ENCODE measurements at regions not wholly inside any gene's neighbourhood (a gene's known extent, or its start where the extent isn't known, plus 50 kb on each side); places are given as distances from the start of the nearest gene placed in this dataset.
"Not testable (repeated sequence)": the region's sequence is repeated elsewhere in the genome, so short reads cannot be mapped to it uniquely, and the experiment has no call there.

DNA sequence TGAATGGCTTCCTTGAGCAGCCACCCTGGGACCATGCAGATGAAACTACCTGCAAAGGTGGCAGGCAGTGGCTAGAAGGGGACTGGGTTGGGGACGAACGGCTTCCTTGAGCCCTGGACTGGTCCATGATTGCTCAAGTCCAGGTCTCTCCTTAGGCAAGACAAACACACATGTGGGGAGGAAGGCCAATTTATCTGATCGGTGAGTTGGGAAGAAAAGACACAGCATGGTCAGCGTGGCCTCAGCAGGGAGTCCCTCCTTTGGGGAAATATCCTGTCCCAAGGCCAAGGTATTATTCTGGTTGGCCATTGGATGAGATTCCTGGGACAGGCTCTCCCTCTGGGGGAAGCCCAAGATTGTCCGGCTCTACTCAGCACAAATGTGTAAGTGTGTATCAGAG lies 116.3 kb upstream of the ERG start:
- no peak for DNase-seq

DNA sequence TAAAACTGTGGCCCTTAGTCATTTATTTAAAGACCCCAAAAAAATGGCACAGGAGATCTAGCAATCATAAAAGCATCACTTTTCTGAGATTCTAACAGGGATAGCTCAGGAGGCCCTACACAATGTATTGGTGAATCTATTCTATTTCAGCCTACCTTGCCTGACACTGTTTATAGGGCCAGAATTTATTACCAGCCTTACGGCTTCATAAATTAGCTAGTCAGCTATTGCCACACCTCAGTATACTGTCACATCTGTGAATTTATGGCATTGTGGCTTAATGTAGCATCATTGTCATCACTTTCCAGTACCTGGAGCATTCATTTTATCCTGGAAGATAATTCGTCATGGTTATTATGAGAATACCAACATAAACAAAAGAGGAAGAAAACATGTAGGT lies 121.2 kb upstream of the ERG start:
- DNase-seq: peak in 1 of 3 experiments; percentile 27

DNA sequence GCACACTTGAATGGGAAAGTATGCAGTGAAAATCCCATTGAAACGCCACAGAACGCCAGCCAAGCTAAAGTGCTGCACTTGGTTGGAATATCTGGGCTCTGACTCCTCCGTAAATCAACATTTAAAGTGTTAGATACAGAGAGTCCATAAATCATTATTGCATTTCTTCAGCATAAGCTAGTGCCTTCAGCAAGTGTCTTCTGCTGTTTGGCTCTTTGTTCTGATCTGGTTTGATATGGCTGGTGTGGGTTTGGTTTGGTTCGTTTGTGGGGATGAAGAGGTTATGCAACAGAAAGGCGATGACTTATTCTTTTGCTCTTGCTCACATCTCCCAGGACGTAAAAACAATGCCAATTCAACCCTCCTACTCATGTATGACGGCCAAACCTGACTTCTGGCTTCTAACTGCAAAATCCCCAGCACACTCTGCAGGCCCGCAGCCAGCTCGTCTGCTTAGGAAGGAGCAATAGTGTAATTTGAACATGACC lies 121.8 kb upstream of the ERG start:
- DNase-seq: no peak

DNA sequence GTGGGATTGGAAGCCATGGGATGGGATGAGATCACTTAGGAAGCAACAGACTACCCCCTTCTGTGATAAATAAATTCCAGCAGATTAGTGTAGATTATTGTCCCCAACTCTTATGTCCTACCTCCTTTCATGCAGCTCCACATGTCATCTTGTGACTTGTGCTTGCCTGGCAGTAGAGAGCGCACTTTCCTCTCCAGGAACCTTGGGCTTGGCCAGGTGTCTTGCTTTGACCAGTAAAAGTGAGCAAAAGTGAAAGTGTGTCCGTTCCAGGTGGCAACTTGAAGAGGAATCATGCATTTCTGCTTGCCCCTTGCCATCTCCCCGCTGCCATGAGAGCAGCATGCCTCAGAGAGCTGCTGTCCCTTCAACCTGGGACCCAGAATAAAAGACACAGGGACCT lies 122.9 kb upstream of the ERG start:
- no peak for DNase-seq

- no peak for DNase-seq
Measured at GRCh38 chr21:38622081-38622826, 124.0 kb upstream of the ERG start.

DNA sequence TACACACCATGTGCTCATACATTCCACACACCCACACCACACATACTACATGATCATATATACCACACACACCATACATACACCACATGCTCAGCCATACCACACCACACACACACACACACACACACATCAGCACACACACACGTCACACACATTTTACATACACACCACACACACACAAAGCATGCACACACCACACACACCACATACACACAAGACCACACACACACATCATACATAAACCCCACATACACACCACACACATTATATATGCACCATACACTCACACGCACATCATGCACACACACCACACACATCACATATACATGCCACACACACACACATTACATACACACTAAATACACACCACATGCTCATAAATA lies 124.5 kb upstream of the ERG start:
- no peak for DNase-seq

DNA sequence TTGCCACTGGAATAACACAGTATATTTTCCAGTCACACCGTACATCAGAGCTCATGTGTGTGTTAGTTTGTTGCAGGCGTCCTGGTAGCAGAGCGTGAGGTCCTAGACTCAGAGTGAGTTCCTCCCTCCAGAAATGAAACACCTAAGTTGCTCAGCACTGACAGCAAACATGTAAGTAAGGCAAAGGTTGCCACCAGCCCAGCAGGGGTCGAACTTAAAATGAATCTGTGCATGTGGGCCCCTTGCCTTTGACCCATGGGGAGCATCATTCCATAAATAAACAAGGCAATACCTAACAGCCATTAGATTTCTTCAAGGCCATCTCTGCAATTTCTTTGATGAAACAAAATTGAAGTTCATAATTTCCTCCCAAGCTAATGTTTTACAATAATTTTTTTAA lies 125.3 kb upstream of the ERG start:
- DNase-seq: peak in 1 of 3 experiments; percentile 10

DNA sequence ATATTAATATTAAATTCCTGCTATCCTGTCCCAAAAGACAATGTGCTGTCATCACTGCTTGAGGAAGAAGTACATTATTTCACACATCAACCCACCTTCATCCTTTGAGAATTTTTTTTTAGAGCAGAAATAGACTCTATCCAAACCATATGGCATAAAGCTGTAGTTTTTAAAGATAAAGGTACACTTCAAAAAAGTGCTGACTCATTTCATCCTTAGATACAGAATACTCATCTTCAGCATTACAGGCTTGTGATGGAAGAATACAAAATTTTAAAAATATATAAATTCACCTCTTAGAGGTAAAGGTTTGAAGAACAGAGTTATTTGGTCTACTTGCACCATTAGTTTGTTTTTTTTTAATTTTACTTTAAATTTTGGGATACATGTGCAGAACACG lies 126.7 kb upstream of the ERG start:
- DNase-seq: no peak

DNA sequence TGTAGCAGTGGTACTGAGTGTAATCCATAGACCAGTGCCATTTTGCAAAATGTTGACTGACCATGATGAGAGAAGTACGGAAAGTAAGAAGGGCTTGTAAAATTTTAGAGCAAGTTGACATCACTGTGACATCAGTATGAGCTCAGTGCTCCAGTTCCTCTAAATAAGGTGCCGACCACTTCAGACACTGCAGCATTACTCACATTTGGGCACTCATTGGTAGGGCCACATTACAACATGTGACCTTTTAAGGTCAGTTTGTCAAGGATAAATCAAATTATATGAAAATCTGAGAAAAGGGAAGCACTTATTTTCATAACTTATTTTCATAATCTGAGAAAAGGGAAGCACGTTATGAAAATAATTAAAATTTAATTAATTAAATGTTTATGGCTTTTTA lies 128.0 kb upstream of the ERG start:
- DNase-seq: no peak

DNA sequence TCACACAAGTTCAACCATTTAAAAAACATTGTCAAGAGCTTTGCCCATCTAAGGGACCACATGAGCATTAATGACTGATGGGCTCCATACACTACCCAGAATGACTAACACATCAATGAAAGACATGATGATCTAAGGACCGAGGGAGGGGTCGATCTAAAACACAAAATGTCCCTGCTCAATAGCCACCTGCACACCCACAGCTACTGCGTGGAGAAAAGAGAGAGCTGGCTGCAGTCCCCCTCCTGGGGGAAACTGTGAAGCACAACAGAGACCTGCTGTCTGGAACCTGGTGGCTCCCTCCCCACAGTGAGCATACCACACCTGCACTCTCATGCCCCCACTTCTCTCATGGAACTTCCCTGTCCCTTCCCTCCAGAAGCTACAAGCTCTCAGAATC lies 130.1 kb upstream of the ERG start:
- DNase-seq: no peak

DNA sequence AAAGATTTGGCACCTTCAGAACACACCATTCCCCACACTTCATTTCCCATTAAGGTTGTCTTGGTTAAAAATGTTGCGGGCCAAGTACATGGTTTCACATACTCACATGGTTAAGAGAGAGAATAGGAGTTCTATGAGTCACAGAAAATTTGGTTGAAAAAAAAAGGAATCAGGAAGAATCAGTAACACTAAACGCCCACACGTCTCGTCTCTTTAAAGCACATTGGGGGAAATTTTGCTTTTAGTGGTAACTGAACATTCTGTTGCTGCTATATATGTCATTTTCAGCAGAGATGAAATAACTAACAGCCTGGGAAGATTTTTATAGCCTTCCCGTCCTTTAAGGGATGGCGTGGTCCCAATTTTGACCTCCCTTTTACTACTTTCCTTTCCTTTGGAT lies 132.9 kb upstream of the ERG start:
- DNase-seq: no peak

GRCh38 chr21:38631676-38632075 lies 133.4 kb upstream of the ERG start:
- no peak for DNase-seq

DNA sequence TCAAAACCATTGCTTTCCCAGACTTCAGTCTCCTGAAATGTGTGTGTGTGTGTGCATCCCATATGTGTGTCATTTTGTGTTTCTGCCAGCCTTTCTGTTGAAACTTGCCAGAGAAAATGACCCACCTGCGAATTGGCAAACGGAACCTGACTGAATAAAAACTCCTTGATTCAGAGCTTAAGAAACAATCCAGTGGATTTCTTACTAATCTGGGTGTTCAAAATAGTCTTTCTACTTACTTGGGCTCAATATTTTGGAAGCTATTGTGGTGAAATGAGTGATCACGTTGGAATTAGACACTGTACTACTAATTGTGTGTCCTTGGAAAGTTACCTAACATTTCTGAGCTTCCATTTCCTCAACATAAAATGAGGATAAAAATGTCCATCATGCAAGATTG lies 138.9 kb upstream of the ERG start:
- DNase-seq: no peak

DNA sequence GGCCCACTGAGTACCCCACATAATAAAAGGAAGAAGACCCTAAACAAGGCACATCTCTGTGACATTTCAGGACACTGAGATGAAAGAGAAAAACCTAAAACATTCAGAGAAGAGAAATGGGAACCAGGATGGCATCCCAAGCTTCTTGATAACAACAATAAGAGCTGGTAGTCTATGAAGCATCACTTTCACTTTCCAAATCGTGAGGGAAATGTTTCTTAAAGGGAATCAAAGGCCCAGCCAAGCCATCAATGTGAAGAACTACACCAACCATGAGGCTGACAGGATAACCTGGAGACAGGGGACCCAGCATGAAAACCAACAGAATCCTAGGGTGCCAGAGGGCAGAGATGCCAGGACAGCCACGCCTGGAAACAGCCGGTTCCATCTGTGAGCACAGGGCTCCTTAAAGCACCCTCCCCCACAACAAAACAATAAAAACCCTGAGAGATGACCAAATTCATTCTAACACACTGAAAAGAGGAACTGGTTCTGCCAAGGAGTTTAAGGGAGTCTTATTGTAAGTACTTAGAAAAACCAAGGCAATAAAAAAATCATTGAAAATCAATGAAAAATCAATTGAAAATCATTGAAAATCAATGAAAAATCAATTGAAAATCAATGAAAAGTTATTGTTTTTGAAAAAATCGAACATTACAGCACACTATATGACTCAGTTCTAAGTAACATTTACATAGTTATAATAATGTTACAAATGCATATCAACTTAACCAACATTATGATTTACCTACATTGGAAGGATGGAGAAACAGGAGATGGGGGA lies 141.5 kb upstream of the ERG start:
- DNase-seq: no peak

- not testable (repeated sequence) for DNase-seq
Measured at GRCh38 chr21:38640355-38640742, 142.1 kb upstream of the ERG start.

- no peak for DNase-seq
Measured at GRCh38 chr21:38643404-38644023, 145.2 kb upstream of the ERG start.

- DNase-seq: no peak
Measured at GRCh38 chr21:38645282-38645681, 147.0 kb upstream of the ERG start.

DNA sequence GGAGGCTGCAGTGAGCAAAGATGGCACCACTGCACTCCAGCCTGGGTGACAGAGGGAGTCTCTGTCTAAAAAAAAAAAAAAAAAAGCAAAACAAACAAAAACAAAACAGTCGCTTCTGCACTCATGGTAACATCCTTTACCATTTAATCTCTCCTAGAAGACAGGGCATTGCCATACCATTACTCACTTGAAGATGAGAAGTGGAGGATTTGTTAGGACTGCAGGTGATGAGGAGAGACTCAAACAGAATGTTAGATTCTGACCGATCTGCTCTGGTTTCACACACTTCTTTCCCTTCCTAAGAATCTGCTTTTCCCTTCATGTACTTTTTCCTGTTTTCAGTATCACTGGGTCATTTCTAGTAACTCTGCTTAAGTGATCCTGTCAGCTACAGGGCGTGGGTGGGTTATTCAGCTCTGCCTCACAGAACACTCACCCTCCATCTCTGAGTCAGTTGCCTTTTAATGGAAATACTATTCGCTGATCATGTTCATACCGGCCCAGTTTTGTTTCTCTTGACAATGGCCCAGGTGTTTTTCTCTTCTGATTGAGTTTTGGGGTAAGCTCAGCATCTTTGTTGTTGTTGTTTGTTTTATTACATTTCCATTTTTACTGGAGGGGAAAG lies 148.0 kb upstream of the ERG start:
- no peak for DNase-seq

DNA sequence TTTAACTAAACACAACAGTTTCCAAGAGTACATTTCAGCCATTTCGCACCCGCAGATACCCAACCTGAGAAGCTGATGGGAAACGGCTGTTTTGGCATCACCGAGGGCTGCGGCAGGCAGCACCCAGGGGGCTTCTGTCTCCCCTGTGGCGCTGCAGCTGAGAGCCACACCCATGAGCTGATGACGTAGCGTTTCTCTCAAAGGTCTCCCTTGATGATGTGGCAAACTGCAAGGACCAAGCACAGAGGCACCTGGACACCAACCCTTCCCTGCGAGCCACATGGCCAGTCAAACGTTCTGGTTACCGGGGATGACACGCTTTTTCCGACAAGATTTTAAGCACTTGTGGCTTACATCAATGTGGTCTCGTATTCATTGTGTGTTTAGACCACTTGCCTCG lies 150.8 kb upstream of the ERG start:
- no peak for DNase-seq

DNA sequence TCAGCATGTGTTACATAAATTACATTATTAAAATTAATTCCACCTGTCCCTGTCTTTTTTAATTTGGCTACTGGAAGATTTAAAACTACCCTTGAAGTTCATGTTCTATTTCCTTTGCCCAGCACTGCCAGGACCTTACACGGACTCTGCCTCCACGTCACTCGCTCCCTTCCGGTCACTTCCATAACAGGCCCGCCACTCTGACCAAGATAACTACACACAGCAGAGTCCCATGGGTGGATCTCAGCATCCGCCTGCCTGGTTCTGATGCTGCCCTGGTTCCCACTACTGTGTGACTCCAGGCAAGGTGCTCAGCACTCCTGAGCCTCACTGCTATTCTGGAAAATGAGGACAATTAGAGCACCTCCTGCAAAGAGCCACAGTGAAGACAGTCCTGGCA lies 153.3 kb upstream of the ERG start:
- no peak for DNase-seq

DNA sequence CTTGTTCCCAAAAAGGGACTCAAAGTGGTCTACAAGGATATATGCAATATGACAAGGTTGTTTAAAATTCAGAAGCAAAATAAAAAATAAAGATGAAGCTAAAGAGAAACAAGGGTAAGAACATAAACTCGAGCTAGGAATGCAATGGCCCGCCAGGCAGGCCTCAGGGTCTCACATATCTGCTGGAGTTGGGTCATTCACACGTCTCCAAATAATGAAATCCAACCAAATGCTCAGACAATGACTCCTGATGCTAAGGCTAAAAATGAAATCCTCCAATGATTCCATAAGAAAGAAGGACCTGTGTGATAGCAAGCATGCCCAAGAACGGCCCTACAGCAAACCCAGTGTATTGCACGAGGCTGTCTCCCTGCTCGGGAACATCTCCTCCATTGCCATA lies 153.3 kb upstream of the ETS2 start:
- no peak for DNase-seq

DNA sequence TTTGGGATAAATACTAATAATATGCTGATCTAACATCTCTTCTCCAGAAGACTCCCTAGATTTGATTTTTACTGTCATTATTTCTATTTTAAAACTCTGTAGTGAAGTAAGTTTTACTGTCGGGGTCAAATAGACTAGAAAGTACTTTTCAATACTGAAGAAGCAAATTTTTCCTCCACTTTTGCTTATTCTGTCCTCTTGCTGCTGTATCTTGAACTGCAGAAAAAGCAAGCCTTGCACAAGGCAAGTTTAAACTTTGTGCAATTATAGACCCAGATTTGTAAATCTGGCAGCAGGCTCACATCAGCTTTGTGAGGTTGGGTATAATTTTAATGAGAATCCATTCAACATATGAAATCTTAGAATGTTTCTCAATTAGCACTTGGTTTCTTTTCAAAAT lies 151.1 kb upstream of the ETS2 start:
- no peak for DNase-seq

DNA sequence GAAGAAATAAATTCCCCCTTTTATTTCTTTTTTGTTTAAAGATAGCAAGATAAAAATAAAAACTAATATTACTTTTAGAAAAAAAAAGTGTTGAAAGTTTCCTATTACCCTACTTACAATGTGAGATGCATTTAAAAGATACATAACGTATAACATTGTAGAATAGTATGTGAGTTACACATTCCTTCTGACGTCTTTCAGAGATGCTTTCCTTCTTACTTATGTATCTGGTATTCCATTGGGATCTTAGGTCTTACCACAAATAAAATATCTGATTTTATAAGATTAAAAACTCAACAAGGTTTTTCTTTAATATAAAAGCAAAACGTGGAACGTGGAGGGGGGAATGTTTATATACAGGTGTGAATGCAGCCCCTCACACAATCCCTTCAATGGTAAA lies 147.2 kb upstream of the ETS2 start:
- no peak for DNase-seq

DNA sequence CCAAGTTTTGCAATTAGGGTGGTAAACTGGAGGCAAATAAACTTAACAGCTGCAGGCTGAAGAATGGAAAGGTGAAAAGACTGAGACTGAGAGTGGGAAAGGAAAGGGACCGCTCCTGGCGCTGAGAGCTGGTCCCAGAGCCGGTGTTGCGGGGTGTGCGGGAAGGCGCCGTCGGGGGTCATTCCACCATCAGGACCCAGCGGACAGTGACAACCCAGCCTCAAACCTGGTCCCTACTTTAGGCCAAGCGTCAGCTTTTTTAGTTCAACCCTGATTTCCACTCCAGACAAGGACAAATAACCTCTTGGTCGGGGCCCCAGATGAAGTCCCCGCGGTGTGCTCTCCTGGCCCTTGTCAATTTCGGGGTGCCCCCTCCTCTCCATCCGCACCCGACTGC lies 145.8 kb upstream of the ETS2 start:
- DNase-seq: no peak
